Amniotic stem cell (primary cell): ENCODE measurements at regions not wholly inside any gene's neighbourhood (a gene's known extent, or its start where the extent isn't known, plus 50 kb on each side); places are given as distances from the start of the nearest gene placed in this dataset.
"Not testable (repeated sequence)": the region's sequence is repeated elsewhere in the genome, so short reads cannot be mapped to it uniquely, and the experiment has no call there.

ENCODE experiments used
- DNase-seq: peaks from one replicate; lab custom pipeline; 2025; lab: John Stamatoyannopoulos, UW

- no peak for DNase-seq
Measured at GRCh38 chr3:40645883-40646282, 121.1 kb downstream of the ZNF621 start.

DNA sequence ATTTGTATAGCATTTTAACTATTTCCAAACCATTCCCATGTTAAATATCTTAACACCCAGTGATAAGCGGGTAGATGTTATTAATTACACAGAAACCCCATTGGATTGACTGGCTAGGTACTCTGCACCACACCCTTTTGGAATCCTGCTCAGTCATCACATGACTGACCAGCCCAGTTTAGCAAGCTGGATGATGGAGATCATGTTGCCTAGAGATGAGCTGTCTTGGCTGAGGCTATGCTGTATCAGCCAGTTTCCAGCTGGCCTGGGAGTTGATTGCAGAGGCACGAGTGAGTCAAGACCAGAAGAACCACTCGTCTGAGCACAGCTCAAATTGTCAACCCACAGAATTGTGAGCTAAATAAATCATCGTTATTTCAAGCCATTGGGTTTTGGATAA is 124.6 kb downstream of the ZNF621 start:
- DNase-seq = no peak

- no peak for DNase-seq
Measured at GRCh38 chr3:40652072-40652471, 127.3 kb downstream of the ZNF621 start.

DNA sequence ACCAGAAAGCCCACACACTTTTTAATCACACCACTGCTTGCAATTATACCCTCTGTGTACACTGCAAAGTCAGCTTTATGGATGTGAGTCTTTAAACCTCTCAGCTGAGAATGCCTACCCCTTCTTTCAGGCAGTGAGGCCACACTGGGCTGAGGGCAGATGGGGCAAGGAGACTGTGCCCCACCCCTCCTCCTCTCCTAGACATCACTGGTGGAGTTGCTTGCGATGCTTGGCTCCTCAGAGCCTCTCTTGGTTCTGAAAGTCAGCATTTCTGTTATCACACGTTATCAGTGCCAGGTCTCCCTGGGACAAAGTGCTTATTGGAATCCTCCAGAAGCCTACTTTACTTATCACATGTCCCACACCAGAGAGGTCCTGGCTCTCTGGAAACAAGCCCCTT is 128.2 kb downstream of the ZNF621 start:
- DNase-seq = no peak

DNA sequence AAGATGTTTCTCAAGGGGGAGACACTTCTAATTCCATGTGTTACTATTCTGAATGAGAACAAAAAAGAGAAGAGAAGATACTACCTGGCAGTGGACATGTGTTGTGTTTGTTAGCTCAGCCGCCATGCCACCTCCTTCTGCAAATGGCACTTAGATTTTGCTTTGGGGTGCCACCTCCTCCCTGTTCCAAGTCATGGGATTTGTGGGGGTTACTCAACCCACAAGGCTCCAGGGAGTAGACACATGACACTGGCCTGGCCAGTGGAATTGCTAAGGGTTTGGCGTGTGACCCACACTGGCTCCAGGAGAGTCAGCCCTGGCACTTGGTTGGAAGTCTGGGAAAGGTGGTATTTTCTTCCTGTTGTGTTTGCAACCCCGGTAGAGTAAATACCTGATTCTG is 129.1 kb downstream of the ZNF621 start:
- DNase-seq = no peak

- no peak for DNase-seq
Measured at GRCh38 chr3:40655551-40655950, 130.8 kb downstream of the ZNF621 start.

- no peak for DNase-seq
Measured at GRCh38 chr3:40657623-40658022, 132.9 kb downstream of the ZNF621 start.

- DNase-seq = no peak
Measured at GRCh38 chr3:40658305-40658704, 133.5 kb downstream of the ZNF621 start.

DNA sequence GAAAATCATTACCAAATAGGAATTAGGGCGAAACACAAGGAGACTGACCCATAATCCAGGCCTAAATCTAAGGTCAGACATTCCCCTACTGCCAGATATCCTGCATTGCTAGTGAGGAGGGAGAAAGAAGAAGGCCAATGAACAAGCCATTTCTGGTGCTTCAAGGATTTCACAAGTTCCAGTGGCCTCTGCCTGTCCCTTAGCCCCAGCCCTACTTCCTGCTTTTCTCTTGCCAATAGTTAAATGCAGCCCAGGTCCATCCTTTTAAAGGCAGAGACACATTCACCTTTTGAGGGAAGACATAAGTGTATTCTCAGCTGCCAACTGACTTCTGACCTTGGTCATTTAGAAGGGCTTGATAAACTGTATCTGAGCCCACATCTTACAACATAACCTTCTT is 135.8 kb downstream of the ZNF621 start:
- DNase-seq = no peak

DNA sequence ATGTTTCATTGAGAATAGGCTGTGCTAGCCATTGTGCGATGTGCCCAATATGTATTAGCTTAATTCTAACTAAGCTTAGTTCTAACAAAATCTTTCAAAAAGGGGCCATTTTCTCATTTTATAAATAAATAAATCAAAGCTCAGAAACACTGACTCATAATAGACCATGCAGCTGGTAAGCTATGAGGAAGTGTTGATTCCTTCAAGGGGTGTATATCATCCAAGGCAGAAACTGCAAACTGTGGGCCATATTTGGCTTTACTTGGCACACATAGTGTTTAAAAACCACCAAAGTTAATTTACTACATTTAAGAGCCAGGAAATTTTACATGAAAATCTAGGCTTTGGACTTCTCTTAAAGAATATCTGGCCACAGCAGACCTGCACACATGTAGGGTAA is 136.5 kb downstream of the ZNF621 start:
- DNase-seq = no peak

- no peak for DNase-seq
Measured at GRCh38 chr3:40663280-40663679, 138.5 kb downstream of the ZNF621 start.

- no peak for DNase-seq
Measured at GRCh38 chr3:40669176-40669575, 144.4 kb downstream of the ZNF621 start.

- DNase-seq = no peak
Measured at GRCh38 chr3:40672861-40673260, 148.1 kb downstream of the ZNF621 start.

GRCh38 chr3:40677321-40677720 is 152.6 kb downstream of the ZNF621 start:
- no peak for DNase-seq

GRCh38 chr3:40677749-40678148 is 153.0 kb downstream of the ZNF621 start:
- no peak for DNase-seq

GRCh38 chr3:40679290-40679689 is 154.5 kb downstream of the ZNF621 start:
- DNase-seq = no peak

- DNase-seq = no peak
Measured at GRCh38 chr3:40680685-40681657, 156.2 kb downstream of the ZNF621 start.

GRCh38 chr3:40681658-40682055 is 156.9 kb downstream of the ZNF621 start:
- no peak for DNase-seq

GRCh38 chr3:40689837-40690236 is 165.1 kb downstream of the ZNF621 start:
- no peak for DNase-seq

GRCh38 chr3:40690749-40691451 is 166.1 kb downstream of the ZNF621 start:
- no peak for DNase-seq

DNA sequence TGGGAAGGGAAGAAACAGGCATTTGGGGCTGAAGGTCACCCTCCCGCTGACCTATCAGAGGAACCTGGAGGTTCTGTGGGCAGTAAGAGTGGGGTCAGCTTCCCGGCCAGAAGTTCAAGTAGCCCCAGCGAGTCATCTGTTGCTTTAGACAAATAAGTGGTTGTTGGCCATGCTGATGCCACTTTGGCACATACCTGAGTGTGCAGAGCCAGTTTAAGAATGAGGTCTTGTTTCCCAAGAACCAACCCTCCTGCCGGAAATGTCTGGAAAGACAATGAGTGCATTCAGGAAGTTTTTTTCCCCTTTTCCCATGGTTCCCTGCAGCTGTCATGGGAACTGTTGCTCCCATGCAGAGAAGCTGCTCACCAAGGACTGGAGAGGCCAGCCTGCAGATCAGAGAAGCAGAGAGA is 166.7 kb downstream of the ZNF621 start:
- no peak for DNase-seq

DNA sequence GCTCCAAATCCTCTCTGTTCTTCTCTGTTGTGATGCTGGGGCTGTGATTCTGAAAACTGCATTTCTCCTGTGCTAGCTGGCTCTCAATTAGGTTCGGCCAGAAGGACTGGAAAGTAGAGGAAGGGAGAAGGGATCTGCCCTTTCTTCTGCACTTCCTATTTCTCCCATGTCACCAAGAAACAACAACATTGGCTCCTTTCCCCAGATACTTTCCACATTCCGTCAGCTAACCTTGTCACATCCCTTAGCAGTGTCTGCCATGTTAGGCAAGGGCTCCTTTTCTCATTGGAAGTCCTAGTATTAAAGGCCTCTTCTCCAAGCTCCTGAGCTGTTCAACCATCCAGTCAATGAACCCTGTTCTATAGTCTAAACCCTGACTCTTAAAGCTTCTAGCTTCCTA is 171.1 kb downstream of the ZNF621 start:
- DNase-seq = no peak

- DNase-seq = not testable (repeated sequence)
Measured at GRCh38 chr3:40698611-40699010, 173.9 kb downstream of the ZNF621 start.
